H1 (cell line): ENCODE measurements at regions not wholly inside any gene's neighbourhood (a gene's known extent, or its start where the extent isn't known, plus 50 kb on each side); places are given as distances from the start of the nearest gene placed in this dataset.

Experiments used
- CTCF ChIA-PET: fragments of 300-600 bp; sonication (Branson Sonifier 250); formaldehyde crosslinking; loops from one replicate; lab custom pipeline; 2021; ENCODE audit not compliant: partially characterized antibody; lab: Charles Lee
- POLR2A ChIA-PET: fragments of 300-600 bp; sonication (Branson Sonifier 250); formaldehyde crosslinking; loops from one replicate; lab custom pipeline; 2021; ENCODE audit warnings: inconsistent platforms; ENCODE audit not compliant: partially characterized antibody; lab: Charles Lee
- DNase-seq, 2 experiments: peaks; one replicate each; pipeline versions ENCODE4 v3.0.0 to v3.0.0-alpha.2; 2010 to 2022; ENCODE audit warnings: low spot score in 2 of 2, low read depth in 1 of 2, mixed read lengths in 1 of 2
- FAIRE-seq: peaks from 2 replicates; lab custom pipeline; 2011; peaks lifted over from hg19 to GRCh38; lab: Jason Lieb, UNC
- H2AFZ ChIP-seq: 2 replicates; pipeline ENCODE4 v1.8.1; 2012; ENCODE audit warnings: low read length, inconsistent platforms
- H2AK5ac ChIP-seq: 2 replicates; pipeline ENCODE4 v1.6.1; 2013; ENCODE audit warnings: low read depth, low read length
- H2BK120ac ChIP-seq: replicated peaks from 2 replicates; pipeline ENCODE3; 2013; ENCODE audit warnings: low read depth, low read length, inconsistent platforms
- H2BK12ac ChIP-seq: 2 replicates; pipeline ENCODE4 v1.6.1; 2013; ENCODE audit warnings: low read depth, low read length
- H2BK15ac ChIP-seq: 2 replicates; pipeline ENCODE4 v1.6.1; 2013; ENCODE audit warnings: low read length
- H2BK20ac ChIP-seq: 2 replicates; pipeline ENCODE4 v1.6.1; 2013; ENCODE audit warnings: low read length
- H2BK5ac ChIP-seq: 2 replicates; pipeline ENCODE4 v1.6.1; 2013; ENCODE audit warnings: low read depth, low read length
- H3K14ac ChIP-seq: 2 replicates; pipeline ENCODE4 v1.6.1; 2013; ENCODE audit warnings: inconsistent platforms; ENCODE audit not compliant: insufficient read length
- H3K18ac ChIP-seq: 2 replicates; pipeline ENCODE4 v1.6.1; 2013; ENCODE audit warnings: low read length; ENCODE audit errors: extremely low read depth
- H3K23ac ChIP-seq: 2 replicates; pipeline ENCODE4 v1.6.1; 2013; ENCODE audit warnings: inconsistent platforms; ENCODE audit not compliant: insufficient read length
- H3K23me2 ChIP-seq: 2 replicates; pipeline ENCODE4 v1.6.1; 2013; ENCODE audit warnings: low read depth, low read length
- H3K27ac ChIP-seq: 2 replicates; pipeline ENCODE4 v1.6.1; 2011; ENCODE audit warnings: low read depth, low read length, inconsistent platforms
- H3K27me3 ChIP-seq, 4 experiments: replicated peaks in 1 of 4; 1 replicate in 1 of 4; 2 replicates in 3 of 4; pipeline versions ENCODE4 v1.6.1 to v1.8.1; 2011 to 2013; ENCODE audit warnings: low read length in 3 of 4, mild to moderate bottlenecking in 3 of 4, inconsistent platforms in 2 of 4, mixed read lengths in 2 of 4, moderate library complexity in 1 of 4; ENCODE audit not compliant: control insufficient read depth in 3 of 4, insufficient read depth in 3 of 4; ENCODE audit errors: extremely low read depth in 1 of 4
- H3K36me3 ChIP-seq, 4 experiments: 2 replicates each; pipeline versions ENCODE4 v1.6.1 to v1.8.1; 2011 to 2013; ENCODE audit warnings: mild to moderate bottlenecking in 4 of 4, low read length in 3 of 4, moderate library complexity in 2 of 4, control low read depth in 1 of 4, inconsistent platforms in 1 of 4; ENCODE audit not compliant: insufficient read depth in 4 of 4, control insufficient read depth in 2 of 4
- H3K4ac ChIP-seq: replicated peaks from 2 replicates; pipeline ENCODE3; 2013; ENCODE audit warnings: low read length, low read depth, mixed read lengths, inconsistent platforms; ENCODE audit not compliant: insufficient read length
- H3K4me1 ChIP-seq, 4 experiments: replicated peaks in 1 of 4; 1 replicate in 1 of 4; 2 replicates in 3 of 4; pipeline versions ENCODE4 v1.6.1 to v1.8.1; 2011 to 2013; ENCODE audit warnings: low read length in 3 of 4, inconsistent platforms in 2 of 4, mixed read lengths in 1 of 4; ENCODE audit not compliant: insufficient read depth in 4 of 4, control insufficient read depth in 3 of 4
- H3K4me2 ChIP-seq, 2 experiments: 2 replicates each; pipeline versions ENCODE4 v1.6.1 to v1.8.1; 2011 to 2013; ENCODE audit warnings: low read depth in 2 of 2, low read length in 2 of 2, control low read depth in 1 of 2, inconsistent platforms in 1 of 2, mild to moderate bottlenecking in 1 of 2; ENCODE audit not compliant: insufficient read depth in 1 of 2
- H3K4me3 ChIP-seq, 4 experiments: fragments of 200-600, 300-600 bp in 1 of 4; sonication (generic), shearing (Covaris generic), sonication (Bioruptor Twin) in 1 of 4; 2 replicates each; pipeline versions ENCODE4 v1.5.1 to v1.8.1; 2011 to 2016; ENCODE audit warnings: low read length in 4 of 4, low read depth in 3 of 4, control low read depth in 2 of 4, inconsistent platforms in 2 of 4, mild to moderate bottlenecking in 2 of 4, mixed read lengths in 1 of 4, moderate library complexity in 1 of 4; ENCODE audit not compliant: insufficient read depth in 2 of 4; ENCODE audit errors: extremely low read depth in 1 of 4
- H3K56ac ChIP-seq: replicated peaks from 2 replicates; pipeline ENCODE3; 2013; ENCODE audit warnings: low read depth, mild to moderate bottlenecking, mixed read lengths, low read length, inconsistent platforms; ENCODE audit not compliant: insufficient read length
- H3K79me1 ChIP-seq: 2 replicates; pipeline ENCODE4 v1.6.1; 2013; ENCODE audit warnings: low read depth, low read length, control low read depth
- H3K79me2 ChIP-seq, 2 experiments: 2 replicates each; pipeline versions ENCODE4 v1.6.1 to v1.8.1; 2012 to 2013; ENCODE audit warnings: low read length in 2 of 2, mild to moderate bottlenecking in 2 of 2, inconsistent platforms in 1 of 2; ENCODE audit not compliant: insufficient read depth in 2 of 2, control insufficient read depth in 1 of 2
- H3K9ac ChIP-seq, 4 experiments: replicated peaks in 1 of 4; 1 replicate in 1 of 4; 2 replicates in 3 of 4; pipeline versions ENCODE4 v1.6.1 to v1.8.1; 2011 to 2013; ENCODE audit warnings: low read depth in 3 of 4, low read length in 3 of 4, control low read depth in 2 of 4, mild to moderate bottlenecking in 2 of 4, moderate library complexity in 2 of 4, inconsistent platforms in 1 of 4; ENCODE audit errors: extremely low read depth in 1 of 4
- H3K9me3 ChIP-seq, 2 experiments: 2 replicates each; pipeline versions ENCODE4 v1.6.1 to v1.8.1; 2012 to 2013; ENCODE audit warnings: mild to moderate bottlenecking in 2 of 2, moderate library complexity in 2 of 2, control low read depth in 1 of 2, inconsistent platforms in 1 of 2, low read depth in 1 of 2, low read length in 1 of 2, mixed read lengths in 1 of 2; ENCODE audit not compliant: insufficient read depth in 2 of 2
- H4K20me1 ChIP-seq, 2 experiments: replicated peaks in 1 of 2; 2 replicates each; pipeline versions ENCODE3 to v1.8.1; 2011 to 2013; ENCODE audit warnings: inconsistent platforms in 2 of 2, low read length in 2 of 2, mild to moderate bottlenecking in 1 of 2; ENCODE audit not compliant: insufficient read depth in 2 of 2, control insufficient read depth in 1 of 2
- H4K5ac ChIP-seq: 2 replicates; pipeline ENCODE4 v1.6.1; 2013; ENCODE audit warnings: low read length, low read depth, mixed read lengths, inconsistent platforms; ENCODE audit not compliant: insufficient read length
- H4K8ac ChIP-seq: 2 replicates; pipeline ENCODE4 v1.8.0; 2013; ENCODE audit warnings: mild to moderate bottlenecking, moderate library complexity, low read length, inconsistent platforms; ENCODE audit not compliant: insufficient read depth; ENCODE audit errors: extremely low read depth
- H4K91ac ChIP-seq: replicated peaks from 2 replicates; pipeline ENCODE3; 2013; ENCODE audit warnings: low read length, mixed read lengths, inconsistent platforms; ENCODE audit not compliant: insufficient read length
- GTF2F1 ChIP-seq: IDR thresholded peaks from 2 replicates; pipeline ENCODE4 v1.6.1; 2012; ENCODE audit warnings: low read depth, low read length, improper control_type of control experiment, borderline replicate concordance
- JUND ChIP-seq: IDR thresholded peaks from 2 replicates; pipeline ENCODE4 v1.6.1; 2011; ENCODE audit warnings: mild to moderate bottlenecking, improper control_type of control experiment, low read length
- WGBS, 2 experiments: shearing (Covaris generic) in 1 of 2; methylation state at CpG; one replicate each; pipeline versions ENCODE4 v1.1.6 to v1.1.7; 2013 to 2015; ENCODE audit warnings: low lambda C conversion rate in 2 of 2, mixed read lengths in 2 of 2, inconsistent platforms in 1 of 2, low coverage in 1 of 2, missing lambda C conversion rate in 1 of 2; ENCODE audit not compliant: insufficient replicate concordance in 2 of 2, insufficient coverage in 1 of 2, insufficient read length in 1 of 2; ENCODE audit errors: extremely low coverage in 1 of 2, missing lambda C conversion rate in 1 of 2; 5-methylcytosine and 5-hydroxymethylcytosine counted together

GRCh38 chr3:128569756-128570155, 76.8 kb upstream of the GATA2 start:
- Histone ChIP-seq H3K79me1 (no peaks in the 10 kb centered on the region), H3K4me2 (no peak overlapping the region), H3K18ac (no peak overlapping the region; the same call in 1 of the 2 replicates), H3K27ac (no peak overlapping the region), H3K14ac (no peak overlapping the region), H3K23ac (no peak overlapping the region), H3K79me2 (no peaks in the 10 kb centered on the region), H2AFZ (no peak overlapping the region), H2BK5ac (peak overlapping the region; percentile 24; the same call in 1 of the 2 replicates), H3K27me3 (no peaks in the 10 kb centered on the region; a peak in 1 of 7 replicates), H3K23me2 (no peaks in the 10 kb centered on the region), H2BK120ac (no peak overlapping the region), H2BK12ac (0 out of 2 replicates have a peak overlapping the region, but pooled peaks have one; percentile 87), H3K9ac (no peak overlapping the region), H3K4ac (no peak overlapping the region), H4K5ac (no peak overlapping the region), H4K8ac (no peak overlapping the region), H3K9me3 (no peaks in the 10 kb centered on the region), H4K20me1 (no peaks in the 10 kb centered on the region), H3K4me3 (no peak overlapping the region), H3K36me3 (no peaks in the 10 kb centered on the region), H3K56ac (no peak overlapping the region), H3K4me1 (peaks cover 6 to 10% (median 8%) of the 10 kb centered on the region in 4 experiments; a peak in 6 of 7 replicates), H4K91ac (no peak overlapping the region), H2BK15ac (no peak overlapping the region), H2AK5ac (peak overlapping the region; percentile 85; the same call in 1 of the 2 replicates), H2BK20ac (0 out of 2 replicates have a peak overlapping the region, but pooled peaks have one; percentile 86)
- WGBS, 2 experiments, result 80% methylated on average over 6 of the region's 6 CpGs; no CpG with 5 or more reads in 1 of the 2 experiments
- CTCF ChIA-PET, result interaction anchor here (1.1 to 7.0 kb wide), 4 partner anchors 14 to 43 kb away, joined by 3 to 71 read pairs (median 8); no protein-coding TSS in a partner anchor
- POLR2A ChIA-PET, result interaction anchor here (1.1 kb wide), 1 partner anchor 39 kb away, joined by 3 read pairs; no protein-coding TSS in a partner anchor
- DNase-seq (no peak), FAIRE-seq (no peak)
- TF ChIP-seq JUND (peak; percentile 86), GTF2F1 (no peak)
